Neuronal stem cell (in vitro differentiated cells): ENCODE measurements at regions not wholly inside any gene's neighbourhood (a gene's known extent, or its start where the extent isn't known, plus 50 kb on each side); places are given as distances from the start of the nearest gene placed in this dataset.

Experiments used
- DNase-seq: peaks from one replicate; pipeline ENCODE4 v3.0.0-alpha.2; 2013; ENCODE audit warnings: low spot score
- H2AFZ ChIP-seq: one replicate; pipeline ENCODE4 v1.6.1; 2013; ENCODE audit warnings: mild to moderate bottlenecking, low read length, inconsistent platforms
- H2AK5ac ChIP-seq: 2 replicates; pipeline ENCODE4 v1.6.1; 2013; ENCODE audit warnings: low read depth, mild to moderate bottlenecking, inconsistent platforms, low read length, moderate library complexity, mixed read lengths
- H2BK120ac ChIP-seq: 2 replicates; pipeline ENCODE4 v1.6.1; 2013; ENCODE audit warnings: low read depth, mild to moderate bottlenecking, inconsistent platforms, low read length, moderate library complexity, mixed read lengths
- H2BK12ac ChIP-seq: one replicate; pipeline ENCODE4 v1.6.1; 2013; ENCODE audit warnings: low read length, inconsistent platforms
- H2BK15ac ChIP-seq: 2 replicates; pipeline ENCODE4 v1.6.1; 2013; ENCODE audit warnings: mild to moderate bottlenecking, low read length, inconsistent platforms, mixed read lengths
- H2BK5ac ChIP-seq: one replicate; pipeline ENCODE4 v1.6.1; 2013; ENCODE audit warnings: inconsistent platforms, mild to moderate bottlenecking, low read length, moderate library complexity
- H3K14ac ChIP-seq: one replicate; pipeline ENCODE4 v1.6.1; 2013; ENCODE audit warnings: low read length, inconsistent platforms
- H3K18ac ChIP-seq: 2 replicates; pipeline ENCODE4 v1.6.1; 2013; ENCODE audit warnings: low read length, inconsistent platforms
- H3K23ac ChIP-seq: 2 replicates; pipeline ENCODE4 v1.6.1; 2013; ENCODE audit warnings: low read depth, mild to moderate bottlenecking, mixed read lengths, low read length, inconsistent platforms; ENCODE audit not compliant: poor library complexity
- H3K27ac ChIP-seq: replicated peaks from 3 replicates; pipeline ENCODE4 v1.5.1; 2013; ENCODE audit warnings: low read length, inconsistent platforms
- H3K27me3 ChIP-seq, 3 experiments: 2 replicates each; pipeline ENCODE4 v1.6.1; 2013; ENCODE audit warnings: low read length in 3 of 3, mild to moderate bottlenecking in 2 of 3, inconsistent platforms in 1 of 3, low read depth in 1 of 3, mixed read lengths in 1 of 3, moderate library complexity in 1 of 3; ENCODE audit not compliant: control insufficient read depth in 3 of 3, insufficient read depth in 3 of 3
- H3K36me3 ChIP-seq, 2 donors: replicated peaks in 1 of 2; 2 replicates each; pipeline ENCODE4 v1.6.1; 2013; ENCODE audit warnings: low read length in 2 of 2; ENCODE audit not compliant: control insufficient read depth in 2 of 2, insufficient read depth in 2 of 2
- H3K4ac ChIP-seq: 2 replicates; pipeline ENCODE4 v1.6.1; 2013; ENCODE audit warnings: inconsistent platforms, mild to moderate bottlenecking, low read length, moderate library complexity
- H3K4me1 ChIP-seq, 2 donors: 1 replicate in 1 of 2; 2 replicates in 1 of 2; pipeline ENCODE4 v1.6.1; 2013; ENCODE audit warnings: low read length in 2 of 2, low read depth in 1 of 2; ENCODE audit not compliant: control insufficient read depth in 2 of 2, insufficient read depth in 1 of 2
- H3K4me2 ChIP-seq: one replicate; pipeline ENCODE4 v1.6.1; 2013; ENCODE audit warnings: mild to moderate bottlenecking, low read length, inconsistent platforms; ENCODE audit not compliant: insufficient read depth, poor library complexity, severe bottlenecking
- H3K4me3 ChIP-seq, 2 donors: 2 replicates each; pipeline ENCODE4 v1.5.1; 2013; ENCODE audit warnings: low read length in 2 of 2, mild to moderate bottlenecking in 2 of 2, inconsistent platforms in 1 of 2, moderate library complexity in 1 of 2
- H3K79me1 ChIP-seq: one replicate; pipeline ENCODE4 v1.6.1; 2013; ENCODE audit warnings: low read depth, mild to moderate bottlenecking, inconsistent platforms, low read length, moderate library complexity
- H3K9ac ChIP-seq: one replicate; pipeline ENCODE4 v1.6.1; 2013; ENCODE audit warnings: mild to moderate bottlenecking, low read depth, low read length, inconsistent platforms; ENCODE audit not compliant: poor library complexity
- H3K9me3 ChIP-seq, 2 donors: replicated peaks in 1 of 2; 2 replicates each; pipeline versions ENCODE3 to v1.6.1; 2013; ENCODE audit warnings: low read length in 2 of 2, mild to moderate bottlenecking in 2 of 2, inconsistent platforms in 1 of 2, low read depth in 1 of 2, mixed read lengths in 1 of 2, moderate library complexity in 1 of 2; ENCODE audit not compliant: control insufficient read depth in 2 of 2, insufficient read depth in 1 of 2
- H4K8ac ChIP-seq: one replicate; pipeline ENCODE4 v1.6.1; 2013; ENCODE audit warnings: low read depth, mild to moderate bottlenecking, inconsistent platforms, low read length, moderate library complexity
- H4K91ac ChIP-seq: one replicate; pipeline ENCODE4 v1.6.1; 2013; ENCODE audit warnings: low read length, low read depth, mild to moderate bottlenecking, inconsistent platforms; ENCODE audit not compliant: poor library complexity
- WGBS, 2 donors: extraction: QIAGEN DNeasy Blood & Tissue Kit; methylation state at CpG; one replicate each; pipeline ENCODE4 v1.1.7; 2013; ENCODE audit warnings: missing lambda C conversion rate in 2 of 2, mixed read lengths in 1 of 2; ENCODE audit not compliant: insufficient read length in 2 of 2, insufficient replicate concordance in 1 of 2; ENCODE audit errors: extremely low coverage in 2 of 2; 5-methylcytosine and 5-hydroxymethylcytosine counted together

DNA sequence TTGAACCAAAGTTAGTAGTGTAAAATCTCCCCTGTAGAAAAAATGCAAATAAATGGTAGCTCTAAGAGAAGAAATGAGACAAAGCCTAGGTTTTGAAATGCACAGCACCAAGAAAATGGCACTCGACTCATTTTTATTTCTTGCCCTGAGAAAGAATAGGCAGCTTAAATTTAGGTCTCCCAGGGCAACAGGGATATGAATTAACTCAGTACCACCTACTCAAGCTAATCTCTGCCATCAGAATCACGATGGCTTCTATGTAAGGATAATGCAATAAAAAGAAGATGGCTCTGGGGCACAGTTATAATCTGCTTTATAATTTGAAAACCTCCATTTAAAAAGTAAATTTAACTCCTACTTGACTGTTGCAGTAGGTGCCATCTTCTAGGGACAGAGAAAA is 1784.3 kb downstream of the LRRC4C start:
- H3K4me2 ChIP-seq = no peak overlapping the region
- DNase-seq = no peak
- H3K27ac ChIP-seq = no peak overlapping the region
- no peak overlapping the region for H3K4me3 ChIP-seq
- no peak overlapping the region for H2BK12ac ChIP-seq
- H3K14ac ChIP-seq = no peak overlapping the region
- no peaks in the 10 kb centered on the region for H3K36me3 ChIP-seq
- no peak overlapping the region for H2AK5ac ChIP-seq
- peaks cover 0 to 4% of the 10 kb centered on the region in 2 donors for H3K9me3 ChIP-seq
- no peaks in the 10 kb centered on the region for H3K79me1 ChIP-seq
- H3K4ac ChIP-seq = no peak overlapping the region
- no peak overlapping the region for H2BK120ac ChIP-seq
- H2BK5ac ChIP-seq = no peak overlapping the region
- H3K23ac ChIP-seq = no peak overlapping the region
- H2BK15ac ChIP-seq = no peak overlapping the region
- no peak overlapping the region for H4K8ac ChIP-seq
- H4K91ac ChIP-seq = no peak overlapping the region
- no peak overlapping the region for H2AFZ ChIP-seq
- no peak overlapping the region for H3K9ac ChIP-seq
- no peak overlapping the region for H3K18ac ChIP-seq
- no CpG with 5 or more reads among the region's 2 CpGs for WGBS, 2 donors
- H3K4me1 ChIP-seq = peaks cover 0 to 2% of the 10 kb centered on the region in 2 donors
- no peaks in the 10 kb centered on the region for H3K27me3 ChIP-seq

- no peak overlapping the region for H3K23ac ChIP-seq
- peaks cover 0 to 2% of the 10 kb centered on the region in 2 donors for H3K4me1 ChIP-seq
- H3K27me3 ChIP-seq = no peaks in the 10 kb centered on the region
- H2BK5ac ChIP-seq = no peak overlapping the region
- no peaks in the 10 kb centered on the region for H3K36me3 ChIP-seq
- no peak overlapping the region for H3K18ac ChIP-seq
- H2BK15ac ChIP-seq = no peak overlapping the region
- no peaks in the 10 kb centered on the region for H3K79me1 ChIP-seq
- H3K9me3 ChIP-seq = peaks cover 0 to 1% of the 10 kb centered on the region in 2 donors
- no peak overlapping the region for H2AFZ ChIP-seq
- no peak overlapping the region for H4K91ac ChIP-seq
- H2BK120ac ChIP-seq = no peak overlapping the region
- H3K4me3 ChIP-seq = no peak overlapping the region
- H2AK5ac ChIP-seq = no peak overlapping the region
- no CpG with 5 or more reads among the region's 2 CpGs for WGBS, 2 donors
- H3K27ac ChIP-seq = no peak overlapping the region
- H3K14ac ChIP-seq = no peak overlapping the region
- H2BK12ac ChIP-seq = no peak overlapping the region
- H3K4me2 ChIP-seq = no peak overlapping the region
- no peak overlapping the region for H4K8ac ChIP-seq
- no peak for DNase-seq
- H3K9ac ChIP-seq = no peak overlapping the region
- no peak overlapping the region for H3K4ac ChIP-seq
Measured at GRCh38 chr11:39674761-39675160, 1784.7 kb downstream of the LRRC4C start.

DNA sequence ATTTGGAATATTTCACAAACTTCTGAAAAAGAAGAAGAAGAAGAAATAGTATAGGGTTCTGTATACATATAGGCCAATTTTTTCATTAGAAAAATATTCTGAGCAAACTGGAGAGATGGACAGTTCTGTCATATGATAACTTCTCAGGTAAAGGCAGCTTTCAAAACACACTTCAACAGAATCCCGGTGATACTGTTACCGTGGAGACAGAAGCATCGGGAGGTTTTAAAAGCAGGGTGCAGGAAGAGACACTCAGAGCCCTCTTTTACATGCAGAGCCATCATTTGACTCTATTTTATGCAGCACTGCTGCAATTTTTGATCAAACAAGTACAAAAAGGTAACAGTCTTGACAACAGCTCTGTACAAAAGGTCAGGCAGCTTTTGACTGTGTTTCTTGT is 1785.4 kb downstream of the LRRC4C start:
- Histone ChIP-seq H3K27ac (no peak overlapping the region), H3K79me1 (no peaks in the 10 kb centered on the region), H4K91ac (no peak overlapping the region), H2AK5ac (no peak overlapping the region), H2BK120ac (no peak overlapping the region), H3K4me3 (no peak overlapping the region), H3K14ac (no peak overlapping the region), H3K9ac (no peak overlapping the region), H2BK15ac (no peak overlapping the region), H2AFZ (no peak overlapping the region), H3K9me3 (no peaks in the 10 kb centered on the region), H3K36me3 (no peaks in the 10 kb centered on the region), H2BK5ac (no peak overlapping the region), H3K27me3 (no peaks in the 10 kb centered on the region), H3K4ac (no peak overlapping the region), H3K18ac (no peak overlapping the region), H3K4me1 (peaks cover 0 to 2% of the 10 kb centered on the region in 2 donors), H3K4me2 (no peak overlapping the region), H3K23ac (no peak overlapping the region), H2BK12ac (no peak overlapping the region), H4K8ac (no peak overlapping the region)
- WGBS, 2 donors = no CpG with 5 or more reads among the region's 3 CpGs
- no peak for DNase-seq

DNA sequence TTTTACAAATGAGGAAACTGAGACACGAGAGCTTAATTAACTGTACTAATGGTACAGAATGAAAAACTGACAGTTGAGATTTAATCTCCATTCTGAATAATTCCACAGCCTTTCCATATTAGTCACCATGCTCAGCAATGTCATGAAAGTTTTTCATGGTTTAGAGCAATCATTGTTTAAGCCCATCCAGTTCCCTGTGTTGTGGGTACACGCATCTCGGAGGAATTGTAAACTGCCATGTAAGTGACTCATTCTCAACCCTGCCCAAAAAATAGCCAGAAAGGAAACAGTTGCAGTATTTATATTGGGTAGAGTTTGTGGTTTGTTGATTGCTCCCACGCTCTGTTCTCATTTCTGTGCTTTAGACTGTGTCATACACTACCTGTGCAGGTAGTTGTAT is 1790.8 kb downstream of the LRRC4C start:
- H3K9ac ChIP-seq = no peak overlapping the region
- H3K36me3 ChIP-seq = no peaks in the 10 kb centered on the region
- H3K23ac ChIP-seq = no peak overlapping the region
- H3K27ac ChIP-seq = no peak overlapping the region
- H3K4ac ChIP-seq = no peak overlapping the region
- no peak for DNase-seq
- H3K14ac ChIP-seq = no peak overlapping the region
- H3K4me2 ChIP-seq = no peak overlapping the region
- WGBS, 2 donors = no CpG with 5 or more reads among the region's 4 CpGs
- peaks cover 0 to 5% of the 10 kb centered on the region in 2 donors for H3K9me3 ChIP-seq
- no peak overlapping the region for H4K91ac ChIP-seq
- H2BK5ac ChIP-seq = no peak overlapping the region
- no peak overlapping the region for H3K18ac ChIP-seq
- H2AFZ ChIP-seq = no peak overlapping the region
- no peak overlapping the region for H3K4me3 ChIP-seq
- H2BK120ac ChIP-seq = no peak overlapping the region
- peaks cover 2% of the 10 kb centered on the region for H3K79me1 ChIP-seq
- H2BK15ac ChIP-seq = no peak overlapping the region
- no peak overlapping the region for H2AK5ac ChIP-seq
- H4K8ac ChIP-seq = no peak overlapping the region
- H3K4me1 ChIP-seq = no peaks in the 10 kb centered on the region
- no peak overlapping the region for H2BK12ac ChIP-seq
- no peaks in the 10 kb centered on the region for H3K27me3 ChIP-seq
